GM12891 (cell line): ENCODE measurements at regions not wholly inside any gene's neighbourhood (a gene's known extent, or its start where the extent isn't known, plus 50 kb on each side); places are given as distances from the start of the nearest gene placed in this dataset.

Source experiments
- PAX5 ChIP-seq: IDR thresholded peaks from 2 replicates; pipeline ENCODE4 v1.6.1; 2011; ENCODE audit warnings: low read length, moderate library complexity, mild to moderate bottlenecking; ENCODE audit not compliant: insufficient read depth, severe bottlenecking
- POLR2A ChIP-seq: IDR thresholded peaks from 2 replicates; pipeline ENCODE4 v1.6.1; 2011; ENCODE audit warnings: low read depth, low read length, control low read depth
- POLR2AphosphoS5 ChIP-seq: IDR thresholded peaks from 2 replicates; pipeline ENCODE4 v1.6.1; 2011; ENCODE audit warnings: low read depth, low read length, control low read depth
- POU2F2 ChIP-seq: IDR thresholded peaks from 2 replicates; pipeline ENCODE4 v1.6.1; 2011; ENCODE audit warnings: low read depth, mild to moderate bottlenecking, control low read depth, low read length, moderate library complexity
- SPI1 ChIP-seq: IDR thresholded peaks from 2 replicates; pipeline ENCODE4 v1.6.1; 2011; ENCODE audit warnings: low read depth, low read length, control low read depth
- TAF1 ChIP-seq: IDR thresholded peaks from 2 replicates; pipeline ENCODE4 v1.6.1; 2011; ENCODE audit warnings: low read depth, low read length, control low read depth

- TF ChIP-seq POLR2A = no peak
- TF ChIP-seq POLR2AphosphoS5 = no peak
- TF ChIP-seq SPI1 = no peak
- no peak for TF ChIP-seq TAF1
- TF ChIP-seq PAX5 = no peak
- TF ChIP-seq POU2F2 = no peak
Observed at GRCh38 chr16:79543219-79543618, 57.3 kb downstream of the MAF start.
